ENCODE measurements at regions not wholly inside any gene's neighbourhood (a gene's known extent, or its start where the extent isn't known, plus 50 kb on each side); places are given as distances from the start of the nearest gene placed in this dataset.

- TF ChIP-seq CTCF (conservative IDR thresholded peaks at IDR 0.05 in 1 of 2, IDR thresholded peaks at IDR 0.05 in 1 of 2; ENCODE audit: extremely low read depth in 1 of 2, insufficient read depth in 1 of 2, low read depth in 1 of 2, low read length in 2 of 2) (no peak), EZH2 (IDR thresholded peaks at IDR 0.05; ENCODE audit: borderline replicate concordance, low read length) (no peak)
Observed at GRCh38 chr10:10133281-10133680, 884.4 kb upstream of the CELF2 start.

Measured in mammary epithelial cell (primary cell).